CD4-positive, alpha-beta T cell treated with Interleukin-15 for 1 hour (primary cell): ENCODE measurements at regions not wholly inside any gene's neighbourhood (a gene's known extent, or its start where the extent isn't known, plus 50 kb on each side); places are given as distances from the start of the nearest gene placed in this dataset.
"Not testable (repeated sequence)": the region's sequence is repeated elsewhere in the genome, so short reads cannot be mapped to it uniquely, and the experiment has no call there.

Experiments
- DNase-seq: peaks from one replicate; pipeline ENCODE4 v3.0.0-alpha.2; 2020

DNA sequence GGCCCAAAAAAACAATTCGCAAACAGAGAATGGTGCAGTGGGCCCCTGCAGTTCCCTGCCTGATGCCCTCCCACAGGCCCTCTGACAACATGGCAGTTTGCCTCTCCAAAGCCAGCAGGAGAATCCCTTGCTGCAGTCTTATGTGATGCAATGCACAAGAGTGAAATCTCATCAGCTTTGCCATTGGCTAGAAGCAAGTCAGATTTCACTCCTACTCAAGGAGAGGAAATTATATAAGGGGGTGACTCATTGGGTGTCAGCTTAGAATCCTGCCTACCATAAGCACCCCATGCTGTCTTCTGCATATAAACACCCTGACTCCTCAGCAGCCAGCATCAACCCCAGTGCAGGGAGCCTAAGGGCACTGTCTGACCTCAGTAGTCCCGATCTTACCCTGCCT is 157.3 kb upstream of the LDB2 start:
- no peak for DNase-seq

DNA sequence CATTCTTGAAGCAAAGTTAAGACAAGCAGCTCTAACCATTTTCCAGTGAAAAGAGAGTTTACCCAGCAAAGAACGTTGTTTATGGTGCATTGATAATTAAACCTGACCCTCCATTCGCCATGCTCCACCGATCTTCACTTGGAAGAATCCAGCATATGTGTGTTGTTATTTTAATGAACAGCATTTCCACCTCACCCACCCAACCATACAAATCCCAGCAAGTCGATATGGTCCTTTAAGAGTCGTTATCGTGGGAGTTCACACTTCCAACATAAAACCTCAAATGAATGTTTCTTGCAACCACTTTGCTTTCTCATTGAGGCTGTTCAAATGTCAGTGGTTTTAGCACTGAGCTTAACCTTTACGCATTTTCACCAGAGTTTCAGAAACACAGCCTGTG is 147.4 kb upstream of the LDB2 start:
- no peak for DNase-seq

DNA sequence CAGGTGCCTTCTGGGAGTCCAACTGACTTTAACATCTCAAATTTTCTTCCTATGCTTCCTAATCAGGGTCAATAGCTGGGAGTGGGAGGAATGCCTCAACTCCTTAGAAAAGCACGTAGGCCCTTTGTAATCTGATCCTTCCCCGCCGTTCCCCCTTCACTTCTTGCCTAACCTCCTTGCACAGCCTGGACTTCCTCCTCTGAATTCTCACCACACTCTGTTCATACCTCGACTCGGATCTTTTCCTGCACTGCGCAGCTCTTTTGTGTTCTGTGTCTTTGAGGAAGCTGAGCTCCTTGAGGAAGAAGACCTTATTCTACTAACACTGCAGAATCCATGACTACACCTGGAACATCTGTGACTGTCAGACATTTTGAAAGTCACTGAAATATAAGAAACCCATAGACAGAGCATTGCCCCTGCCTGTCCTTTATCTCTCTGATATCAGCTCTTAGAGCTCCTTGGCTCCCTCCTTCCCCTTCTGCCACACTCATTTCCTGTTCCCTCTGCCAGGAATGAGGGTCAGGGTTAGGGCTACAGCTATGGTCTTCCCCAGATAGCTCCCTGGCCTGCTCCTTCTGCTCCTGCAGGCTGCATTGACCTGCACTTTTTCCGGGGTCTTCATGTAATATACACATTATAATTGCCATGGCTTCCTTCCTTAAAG is 140.2 kb upstream of the LDB2 start:
- no peak for DNase-seq

DNA sequence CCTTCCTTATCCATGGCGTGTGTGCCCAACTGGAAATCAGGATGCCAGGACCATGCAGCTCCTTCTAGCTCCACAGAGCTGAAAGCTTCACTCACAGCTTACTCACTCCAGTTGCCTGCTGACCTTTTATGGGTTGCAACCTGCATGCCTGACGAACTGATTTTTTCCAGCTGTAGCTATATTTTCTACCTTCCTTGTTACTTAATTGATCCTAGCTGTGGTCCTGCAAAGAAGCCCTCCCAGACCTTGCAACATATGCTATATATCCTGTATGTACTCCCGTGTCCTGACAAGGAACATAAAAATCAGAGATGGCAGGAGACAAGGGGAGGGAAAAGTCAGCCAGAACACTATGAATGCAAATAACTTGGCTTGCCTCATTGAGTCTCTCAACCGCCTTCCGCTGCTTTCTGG is 135.3 kb upstream of the LDB2 start:
- no peak for DNase-seq

DNA sequence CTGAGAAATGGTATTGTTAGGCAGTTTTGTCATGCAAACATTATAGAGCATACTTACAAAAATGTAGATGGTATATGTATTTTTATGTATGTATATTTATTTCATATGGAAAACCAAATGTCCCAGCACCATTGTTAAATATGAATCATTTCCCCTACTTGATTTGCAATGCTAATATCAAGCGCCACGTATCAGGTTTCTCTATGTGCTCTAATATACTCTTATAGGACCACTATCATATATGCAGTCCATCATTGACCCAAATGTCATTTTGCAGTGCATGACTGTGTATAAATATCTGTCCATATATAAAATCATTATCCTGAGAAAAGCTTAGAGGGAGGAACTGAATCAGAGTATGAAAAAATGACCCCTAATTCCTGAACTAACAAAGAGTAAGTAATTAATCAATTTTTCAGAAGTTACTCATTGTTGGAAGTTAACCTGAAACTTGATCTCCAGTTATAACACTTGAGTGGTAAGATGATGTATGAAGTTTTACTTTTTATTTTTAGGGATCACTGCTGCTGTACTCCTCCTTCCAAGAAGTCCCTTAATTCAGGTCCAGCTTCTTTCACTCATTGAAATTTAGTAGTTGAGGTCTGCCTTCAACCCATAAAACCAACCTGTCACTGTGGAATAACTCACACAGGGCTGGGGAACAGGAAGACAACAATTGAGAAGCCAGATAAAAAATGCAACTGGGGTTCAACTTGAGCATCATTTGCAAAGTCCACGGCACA is 134.8 kb upstream of the LDB2 start:
- no peak for DNase-seq

DNA sequence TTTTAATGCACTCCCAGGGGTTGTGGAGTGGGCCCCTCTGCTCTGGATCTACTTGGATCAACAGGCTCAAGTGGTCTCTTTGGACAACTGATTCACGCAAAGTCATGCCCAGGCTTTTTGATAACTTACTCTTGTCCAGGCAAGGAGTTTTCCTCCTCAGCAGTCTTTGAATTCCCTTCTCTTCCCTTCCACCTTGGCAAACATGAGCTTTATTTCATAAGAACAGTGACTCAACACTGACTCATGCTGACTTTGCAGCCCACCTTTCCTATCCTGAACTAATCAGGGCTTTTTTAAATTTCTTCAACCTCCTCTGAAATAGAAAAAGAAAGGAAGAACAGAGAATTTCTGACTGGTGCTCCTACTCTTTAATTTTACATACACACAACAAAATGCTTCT is 132.1 kb upstream of the LDB2 start:
- DNase-seq = no peak

DNA sequence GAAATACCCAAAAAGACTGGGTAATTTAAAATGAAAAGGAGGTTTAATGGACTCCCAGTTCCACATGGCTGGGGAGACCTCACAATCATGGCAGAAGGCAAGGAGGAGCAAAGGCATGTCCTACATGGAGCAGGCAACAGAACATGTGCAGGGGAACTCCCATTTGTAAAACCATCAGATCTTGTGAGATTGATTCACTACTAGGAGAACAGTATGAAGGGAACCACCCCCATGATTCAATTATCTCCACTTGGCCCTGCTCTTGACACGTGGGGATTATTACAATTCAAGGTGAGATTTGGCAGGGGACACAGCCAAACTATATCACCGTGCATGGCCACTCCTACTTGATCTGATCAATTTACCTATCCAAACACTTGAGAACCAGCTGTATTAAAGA is 131.5 kb upstream of the LDB2 start:
- no peak for DNase-seq

DNA sequence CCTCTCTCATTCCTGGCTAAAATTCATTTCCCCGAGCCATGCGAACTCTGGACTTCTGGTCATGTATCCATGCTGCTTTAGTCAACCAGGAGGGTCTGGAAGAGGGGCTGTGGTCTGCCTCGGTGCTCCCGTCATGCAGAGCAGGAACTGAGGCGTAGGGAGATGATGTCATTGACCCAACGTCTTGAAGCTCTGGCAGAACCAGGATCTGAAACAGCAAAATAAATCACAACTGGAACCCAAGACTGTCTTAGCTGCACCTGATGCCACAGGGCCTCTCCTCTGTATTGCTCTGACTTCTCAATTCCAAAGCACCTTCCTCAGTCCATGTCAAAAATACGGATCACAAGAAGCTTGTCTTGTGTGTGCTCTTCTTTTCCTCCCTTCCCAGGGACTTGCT is 131.0 kb upstream of the LDB2 start:
- no peak for DNase-seq

DNA sequence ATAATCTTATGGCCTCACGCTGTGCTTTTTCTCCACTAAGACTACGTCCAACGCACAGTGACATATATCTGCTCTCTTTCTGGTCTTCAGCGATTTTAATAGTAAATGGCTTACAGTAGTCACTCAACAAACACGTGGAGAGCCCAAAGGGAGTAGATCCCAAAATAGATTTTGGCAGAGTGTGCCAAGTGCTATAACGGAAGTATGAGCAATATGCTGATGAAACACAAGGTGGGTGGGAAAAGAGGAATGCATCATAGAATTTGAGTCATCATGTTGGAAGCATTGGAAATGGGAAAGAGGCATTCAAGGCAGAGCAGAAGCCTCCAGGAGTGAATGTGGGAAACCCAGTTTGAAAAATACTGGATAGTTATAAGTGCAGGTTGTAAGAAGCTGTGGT is 129.1 kb upstream of the LDB2 start:
- no peak for DNase-seq

DNA sequence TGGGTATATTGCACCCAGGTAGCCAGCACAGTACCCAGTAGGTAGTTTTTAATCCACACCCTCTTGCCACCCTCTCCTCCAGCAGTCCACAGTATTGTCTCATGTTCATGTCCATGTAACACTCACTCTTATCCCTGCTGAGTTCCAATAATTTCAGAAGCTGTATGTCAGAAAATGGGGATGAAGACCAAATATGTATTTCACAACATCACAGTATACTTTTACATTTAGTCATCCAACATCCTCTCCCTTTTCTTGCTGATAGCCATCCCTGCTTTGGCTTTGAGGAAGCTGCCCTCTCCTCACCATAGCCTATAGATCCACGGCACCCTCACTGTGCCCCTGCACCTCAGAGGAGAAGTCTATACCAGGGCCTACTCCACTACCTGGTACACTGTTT is 126.0 kb upstream of the LDB2 start:
- no peak for DNase-seq

DNA sequence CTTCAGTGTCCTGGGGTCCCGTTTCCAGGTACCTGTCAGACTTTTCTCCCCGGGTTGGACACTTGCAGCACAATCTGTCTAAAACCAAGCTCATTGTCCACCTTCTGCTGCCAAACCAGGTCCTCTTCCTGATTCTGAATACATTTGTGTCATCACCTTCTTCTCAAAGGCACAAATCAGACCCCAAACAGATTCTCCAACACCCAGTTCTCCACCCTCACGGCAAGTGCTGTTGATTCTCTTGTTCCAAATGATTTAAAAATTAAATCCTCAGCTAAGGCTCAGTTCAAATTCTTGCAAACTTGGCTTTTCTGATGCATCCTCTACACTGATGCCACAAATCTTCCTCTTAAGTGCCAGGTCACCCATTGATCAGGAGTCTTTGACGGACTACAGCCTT is 122.5 kb upstream of the LDB2 start:
- no peak for DNase-seq

DNA sequence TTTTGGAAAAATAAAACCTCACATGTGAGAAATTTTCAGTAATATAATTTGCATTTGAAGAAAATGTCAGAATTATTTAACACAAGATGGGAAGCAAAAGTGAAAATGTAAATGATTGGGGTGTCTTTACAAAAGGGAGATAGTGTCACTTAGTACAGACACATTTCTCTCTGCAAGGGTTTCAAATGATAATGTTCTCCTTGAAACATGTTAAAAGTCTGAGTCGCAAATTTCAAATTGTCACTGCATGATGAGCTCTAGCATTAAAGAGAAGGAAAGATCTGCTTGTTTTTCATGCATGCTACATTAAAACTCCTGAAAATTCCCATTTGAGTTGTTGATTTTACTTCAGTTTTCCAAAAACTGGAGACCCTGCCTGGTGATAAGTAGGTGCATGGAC is 122.0 kb upstream of the LDB2 start:
- DNase-seq = no peak

DNA sequence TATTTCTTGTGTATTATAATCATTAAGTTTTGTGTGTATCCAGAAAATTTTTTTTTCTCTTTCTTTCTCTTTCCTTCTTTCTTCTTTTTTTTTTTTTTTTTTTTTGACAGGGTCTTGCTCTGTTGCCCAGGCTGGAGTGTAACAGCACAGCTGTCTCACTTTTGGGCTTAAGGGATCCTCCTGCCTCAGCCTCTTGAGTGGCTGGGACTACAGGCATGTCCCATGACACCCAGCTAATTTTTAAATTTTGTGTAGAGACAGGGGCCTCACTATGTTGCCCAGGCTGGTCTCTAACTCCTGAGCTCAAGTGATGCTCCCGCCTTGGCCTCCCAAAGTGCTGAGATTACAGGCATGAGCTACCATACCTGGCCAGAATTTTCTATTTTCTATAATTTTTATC is 120.2 kb upstream of the LDB2 start:
- not testable (repeated sequence) for DNase-seq

DNA sequence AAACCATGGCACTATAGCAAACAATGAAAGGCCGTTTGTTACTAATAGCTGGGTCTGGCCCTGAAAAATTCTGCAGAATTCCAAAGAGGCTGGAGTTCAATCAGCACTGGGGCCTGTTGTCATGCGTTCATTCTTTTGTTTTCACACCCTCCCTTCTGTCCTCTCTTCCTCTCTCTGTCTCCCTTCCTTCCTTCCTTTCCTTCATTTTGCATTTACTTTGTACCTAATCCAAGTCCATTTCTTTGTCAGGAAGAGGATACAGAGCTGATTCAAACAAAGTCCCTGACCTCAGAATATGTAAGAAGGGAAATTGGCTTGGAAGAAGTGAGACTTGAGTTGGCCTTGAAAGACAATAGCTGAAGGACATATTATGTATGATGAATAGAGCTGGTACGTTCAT is 119.6 kb upstream of the LDB2 start:
- DNase-seq = no peak

DNA sequence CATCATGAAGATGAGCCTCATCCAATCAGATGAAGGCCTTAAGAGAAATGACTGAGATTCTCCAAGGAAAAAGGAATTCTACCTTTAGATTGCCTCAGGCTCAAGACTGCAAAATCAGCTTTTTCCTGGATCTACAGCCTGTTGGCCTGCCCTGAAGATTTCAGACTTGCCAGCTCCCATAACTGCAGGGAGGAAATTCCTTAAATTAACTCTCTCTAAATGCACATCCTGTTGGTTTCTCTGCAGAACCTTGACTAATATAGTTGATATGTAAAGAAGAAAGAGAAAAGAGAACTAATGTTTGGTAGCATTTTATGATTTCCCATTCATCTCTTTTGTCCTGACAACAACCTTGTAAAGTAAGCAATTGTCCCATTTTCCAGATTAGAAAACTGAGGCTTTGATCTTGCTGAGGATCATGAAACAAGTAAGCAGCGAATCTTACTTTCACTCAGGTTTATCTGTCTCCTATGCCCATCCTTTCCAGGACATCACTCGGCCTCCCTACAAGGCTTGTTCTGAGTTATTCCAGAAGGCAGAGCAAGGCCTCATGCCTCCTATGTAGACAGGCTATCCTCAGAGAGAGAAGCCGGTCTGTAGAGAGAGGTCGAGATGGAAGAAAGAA is 115.0 kb upstream of the LDB2 start:
- DNase-seq = no peak

DNA sequence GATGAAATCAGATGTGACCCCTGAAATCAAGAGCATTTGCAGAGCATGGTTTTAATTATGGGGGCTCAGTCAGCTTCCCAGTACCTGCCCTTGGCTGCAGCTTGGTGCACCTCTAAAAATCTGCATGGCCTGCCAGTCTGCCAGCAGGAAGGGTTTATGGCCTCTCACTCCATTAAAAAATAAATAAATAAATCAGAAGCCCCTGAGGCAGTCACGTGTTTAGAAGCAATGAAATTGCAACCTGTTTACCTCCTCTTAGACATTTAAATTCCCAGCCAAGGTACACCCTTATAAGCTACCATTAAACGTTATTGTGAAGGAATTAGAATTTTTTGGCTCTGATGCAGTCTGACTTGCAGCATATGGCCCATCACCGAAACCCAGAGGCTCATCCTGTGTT is 114.0 kb upstream of the LDB2 start:
- no peak for DNase-seq

DNA sequence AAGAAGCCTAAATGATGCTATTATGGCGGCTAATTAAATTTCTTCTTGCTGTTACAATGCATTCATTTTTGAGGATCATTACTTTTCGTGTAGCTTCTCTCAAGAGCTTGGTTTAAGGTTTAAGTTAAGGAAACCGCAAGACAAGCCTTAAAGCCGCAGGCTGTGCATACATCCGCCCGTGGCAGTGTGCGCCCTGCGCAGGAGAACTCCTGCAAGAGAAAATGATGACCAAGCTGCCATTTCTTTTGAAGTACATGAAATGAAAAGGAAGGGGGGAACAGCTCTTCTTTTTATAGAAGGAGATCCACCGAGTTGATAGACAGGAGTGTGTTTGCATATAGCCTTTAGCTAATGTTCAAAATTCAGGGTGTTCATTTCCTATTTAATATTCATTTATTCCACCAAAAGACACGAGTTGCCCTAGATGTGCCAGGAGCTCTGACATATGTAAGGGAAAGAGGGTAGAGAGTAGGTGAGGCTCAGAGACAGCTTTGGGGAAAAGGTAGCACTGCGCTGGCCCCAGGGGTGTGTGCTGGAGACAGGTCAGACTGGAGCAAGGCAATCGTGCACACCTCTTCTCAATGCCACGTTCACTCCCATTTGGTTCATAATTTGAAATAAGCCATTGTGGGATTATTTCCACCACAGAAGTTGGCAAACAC is 112.1 kb upstream of the LDB2 start:
- no peak for DNase-seq

DNA sequence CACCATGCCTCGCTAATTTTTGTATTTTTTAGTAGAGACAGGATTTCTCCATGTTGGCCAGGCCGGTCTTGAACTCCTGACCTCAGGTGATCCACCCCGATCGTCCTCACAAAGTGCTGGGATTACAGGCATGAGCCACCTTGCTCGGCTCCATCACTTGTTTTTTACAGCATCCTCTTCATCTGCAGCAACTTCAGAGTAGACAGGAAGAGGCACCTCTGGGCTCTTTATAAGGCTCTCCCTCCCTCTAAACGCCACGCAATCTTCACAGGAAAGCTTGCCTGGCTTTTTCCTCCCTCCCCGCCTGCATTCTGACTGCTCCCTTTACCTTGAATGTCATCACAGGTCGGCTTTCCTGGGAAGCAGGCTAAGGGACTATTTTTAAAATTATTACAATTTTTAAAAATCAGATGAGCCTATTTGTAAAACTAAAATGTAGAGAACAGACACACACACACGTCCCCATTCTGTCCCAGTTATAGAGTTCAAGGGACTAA is 111.5 kb upstream of the LDB2 start:
- no peak for DNase-seq

DNA sequence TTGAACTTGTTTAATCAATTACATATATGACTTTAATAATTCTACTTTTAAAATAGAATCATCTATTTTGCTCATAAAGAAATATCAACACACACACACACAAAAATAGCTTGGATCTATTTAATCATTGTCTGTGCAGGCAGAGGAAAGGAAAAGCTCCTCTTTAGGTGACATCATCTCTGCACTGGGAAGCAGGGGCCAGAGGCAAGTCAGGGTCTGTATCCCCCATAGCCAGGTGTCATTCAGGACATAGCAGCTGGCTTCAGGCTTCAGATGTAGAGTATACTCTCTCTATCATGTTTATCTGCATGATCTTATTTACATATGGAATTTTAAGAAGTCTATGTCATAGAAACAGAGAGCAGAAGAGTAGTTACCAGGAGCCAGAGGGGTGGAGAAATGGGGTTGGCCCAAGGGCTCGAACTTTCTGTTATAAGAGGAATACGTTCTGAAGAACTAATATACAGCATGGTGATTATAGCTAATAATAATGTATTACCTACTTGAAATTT is 110.4 kb upstream of the LDB2 start:
- no peak for DNase-seq

DNA sequence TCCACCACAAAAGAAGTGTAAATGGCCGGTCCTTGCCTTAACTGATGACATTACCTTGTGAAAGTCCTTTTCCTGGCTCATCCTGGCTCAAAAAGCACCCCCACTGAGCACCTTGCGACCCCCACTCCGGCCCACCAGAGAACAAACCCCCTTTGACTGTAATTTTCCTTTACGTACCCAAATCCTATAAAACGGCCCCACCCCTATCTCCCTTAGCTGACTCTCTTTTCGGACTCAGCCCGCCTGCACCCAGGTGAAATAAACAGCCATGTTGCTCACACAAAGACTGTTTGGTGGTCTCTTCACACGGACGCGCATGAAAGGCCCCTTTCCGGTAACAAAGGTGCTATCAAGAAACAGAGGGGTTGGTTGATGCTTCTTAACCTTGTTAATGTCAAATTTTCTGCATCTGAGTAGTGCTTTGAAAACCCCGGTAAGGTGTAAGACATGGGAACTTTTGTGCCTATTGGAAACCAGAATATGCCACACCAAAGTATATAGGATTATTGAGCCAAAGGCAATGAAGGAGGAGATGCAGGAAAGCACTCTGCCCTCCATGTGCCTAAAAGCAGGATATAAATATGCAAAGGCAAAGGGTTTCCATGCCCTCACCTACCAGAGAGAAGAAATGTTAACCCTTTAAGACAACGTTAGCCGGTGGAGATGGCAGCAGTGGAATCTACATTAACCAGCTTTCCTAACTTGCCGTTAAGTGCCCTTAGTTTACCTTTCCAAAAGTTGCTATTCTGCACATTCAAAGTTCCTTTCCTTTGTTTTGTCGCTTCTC is 105.4 kb upstream of the LDB2 start:
- DNase-seq = not testable (repeated sequence)

DNA sequence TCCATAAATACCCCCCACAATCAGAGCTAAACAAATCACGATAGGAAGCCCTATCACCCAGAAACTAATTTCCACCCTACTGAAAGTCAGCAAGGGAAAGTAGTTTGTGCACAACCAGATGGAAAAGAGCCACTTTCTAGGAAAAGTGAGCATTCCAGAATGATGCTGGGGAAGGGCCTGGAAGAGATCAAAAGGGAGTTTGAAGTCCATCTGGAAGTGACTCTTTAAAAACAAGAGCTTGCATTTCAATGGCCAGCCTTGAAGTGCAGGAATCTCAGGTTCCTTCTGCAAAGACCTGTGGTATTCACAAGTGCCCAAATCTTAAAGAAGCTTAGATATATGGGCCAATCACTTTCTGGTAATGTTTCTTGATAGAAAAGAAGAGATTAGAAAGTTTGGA is 97.0 kb upstream of the LDB2 start:
- no peak for DNase-seq

DNA sequence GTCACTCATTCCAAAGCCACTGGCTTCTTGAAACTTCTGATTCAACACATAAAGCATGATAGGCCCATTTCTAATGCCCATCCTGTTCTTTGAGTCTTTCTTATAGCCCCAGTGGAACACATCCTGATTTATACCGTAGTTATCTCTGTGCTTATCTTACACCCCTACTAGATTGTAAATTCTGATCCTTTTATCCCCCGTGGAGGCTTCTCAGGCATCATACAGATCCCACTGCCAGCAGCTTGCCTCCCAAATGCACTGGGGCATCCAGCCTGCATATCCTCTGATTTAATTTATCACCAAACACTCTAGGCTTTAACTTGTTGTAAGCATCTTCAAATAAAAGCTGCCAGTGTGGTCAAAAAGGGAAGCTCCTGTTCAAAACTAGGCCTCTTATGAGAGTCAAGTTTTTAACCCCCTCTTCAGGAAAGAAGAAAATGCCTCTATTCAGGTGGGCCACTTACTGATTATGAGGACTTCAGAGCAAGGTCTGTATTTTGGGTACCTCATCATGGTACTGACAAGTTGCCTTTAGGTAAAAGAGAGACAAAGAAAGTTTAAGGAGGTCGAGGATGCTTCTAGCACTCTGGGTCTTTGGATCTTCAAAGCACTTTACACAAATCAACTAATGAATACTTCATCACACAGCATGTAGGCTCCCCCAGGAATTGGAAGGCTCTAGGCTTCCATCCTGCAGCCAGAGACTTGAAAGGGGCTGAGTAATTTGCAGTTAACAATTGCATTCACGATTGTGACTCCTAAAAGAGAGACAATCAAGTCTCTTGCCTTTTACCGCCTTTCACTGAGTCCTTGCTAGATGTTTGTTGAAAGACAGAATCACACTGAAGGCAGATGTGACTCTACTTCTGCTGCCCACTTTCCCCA is 95.8 kb upstream of the LDB2 start:
- DNase-seq = no peak
